ENCODE measurements at regions not wholly inside any gene's neighbourhood (a gene's known extent, or its start where the extent isn't known, plus 50 kb on each side); places are given as distances from the start of the nearest gene placed in this dataset.

GRCh38 chr10:110446954-110447608 lies 50.6 kb upstream of the DUSP5 start:
- no peak overlapping the region for H3K27ac ChIP-seq
- H3K36me3 ChIP-seq, result no peaks in the 10 kb centered on the region
- H3K4me3 ChIP-seq (ENCODE audit: low read depth, low read length), result no peak overlapping the region
- no peak for DNase-seq
- no peaks in the 10 kb centered on the region for H3K9me3 ChIP-seq (ENCODE audit: severe bottlenecking)
- TF ChIP-seq CTCF (IDR thresholded peaks at IDR 0.05; ENCODE audit: low read depth, low read length), result no peak
- H3K27me3 ChIP-seq (ENCODE audit: insufficient read depth, low read depth, severe bottlenecking), result no peaks in the 10 kb centered on the region

GRCh38 chr10:110447886-110448285 lies 49.8 kb upstream of the DUSP5 start:
- H3K9me3 ChIP-seq (ENCODE audit: severe bottlenecking), result no peaks in the 10 kb centered on the region
- no peaks in the 10 kb centered on the region for H3K27me3 ChIP-seq (ENCODE audit: insufficient read depth, low read depth, severe bottlenecking)
- H3K27ac ChIP-seq, result no peak overlapping the region
- H3K36me3 ChIP-seq, result no peaks in the 10 kb centered on the region
- TF ChIP-seq CTCF (IDR thresholded peaks at IDR 0.05; ENCODE audit: low read depth, low read length), result no peak
- no peak for DNase-seq
- no peak overlapping the region for H3K4me3 ChIP-seq (ENCODE audit: low read depth, low read length)

Measured in WERI-Rb-1 (cell line).